ENCODE measurements at regions not wholly inside any gene's neighbourhood (a gene's known extent, or its start where the extent isn't known, plus 50 kb on each side); places are given as distances from the start of the nearest gene placed in this dataset.

GRCh38 chr20:63134201-63134612 lies 81.7 kb downstream of the YTHDF1 start:
- intact Hi-C loops (cut with micrococcal nuclease; ENCODE audit: unreplicated experiment) (no loop called here), in situ Hi-C loops (cut with HindIII; ENCODE audit: low pct_unique_long_range_greater_than_20kb, low sequenced_read_pairs) (no loop called here)
- CTCF ChIA-PET: no interaction called here
- BruUV-seq (replicated peaks): no TSS peak
- TF ChIP-seq CTCF (IDR thresholded peaks at IDR 0.05) (no peak), REST (IDR thresholded peaks at IDR 0.05; ENCODE audit: insufficient read depth in 1 of 2, low read depth in 2 of 2, low read length in 1 of 2) (no peak), TCF7L2 (IDR thresholded peaks at IDR 0.05; ENCODE audit: low read depth, low read length) (no peak), POLR2AphosphoS5 (IDR thresholded peaks at IDR 0.05; ENCODE audit: low read depth, low read length) (no peak)
- no peak for DNase-seq (ENCODE audit: low read depth, low spot score)
- Histone ChIP-seq H3K36me3 (ENCODE audit: control insufficient read depth, insufficient read depth, low read length) (no peaks in the 10 kb centered on the region), H3K27me3 (ENCODE audit: control insufficient read depth, insufficient read depth, low read length) (peaks cover 4% of the 10 kb centered on the region), H3K9me3 (ENCODE audit: control insufficient read depth, insufficient read depth, low read depth, low read length) (no peaks in the 10 kb centered on the region), H3K27ac (ENCODE audit: low read length) (no peak overlapping the region), H3K4me3 (ENCODE audit: low read depth in 2 of 2, low read length in 2 of 2) (no peak overlapping the region), H3K4me1 (ENCODE audit: control insufficient read depth, insufficient read depth, low read length) (no peaks in the 10 kb centered on the region)
- ATAC-seq: no peak
- POLR2A ChIA-PET: no interaction called here

- Histone ChIP-seq H3K27me3 (ENCODE audit: control insufficient read depth, insufficient read depth, low read length) (peaks cover 3% of the 10 kb centered on the region), H3K27ac (ENCODE audit: low read length) (no peak overlapping the region), H3K9me3 (ENCODE audit: control insufficient read depth, insufficient read depth, low read depth, low read length) (no peaks in the 10 kb centered on the region), H3K4me1 (ENCODE audit: control insufficient read depth, insufficient read depth, low read length) (no peaks in the 10 kb centered on the region), H3K36me3 (ENCODE audit: control insufficient read depth, insufficient read depth, low read length) (no peaks in the 10 kb centered on the region), H3K4me3 (ENCODE audit: low read depth in 2 of 2, low read length in 2 of 2) (no peak overlapping the region)
- ATAC-seq (no peak), DNase-seq (ENCODE audit: low read depth, low spot score) (no peak)
- no TSS peak for BruUV-seq (replicated peaks)
- in situ Hi-C loops (cut with HindIII; ENCODE audit: low pct_unique_long_range_greater_than_20kb, low sequenced_read_pairs) (no loop called here), intact Hi-C loops (cut with micrococcal nuclease; ENCODE audit: unreplicated experiment) (no loop called here)
- CTCF ChIA-PET: interaction anchor here (1.0 kb wide), 1 partner anchor 78 kb away, joined by 3 read pairs; no protein-coding TSS in a partner anchor
- POLR2A ChIA-PET: no interaction called here
- TF ChIP-seq SIN3A (IDR thresholded peaks at IDR 0.05; ENCODE audit: borderline replicate concordance, insufficient read depth, low read depth, low read length) (no peak), CTCF (IDR thresholded peaks at IDR 0.05) (no peak), REST (IDR thresholded peaks at IDR 0.05; ENCODE audit: insufficient read depth in 1 of 2, low read depth in 2 of 2, low read length in 1 of 2) (no peak), TCF7L2 (IDR thresholded peaks at IDR 0.05; ENCODE audit: low read depth, low read length) (no peak), POLR2AphosphoS5 (IDR thresholded peaks at IDR 0.05; ENCODE audit: low read depth, low read length) (no peak)
These were observed 82.3 kb downstream of the YTHDF1 start for GRCh38 chr20:63133481-63134091.
